ENCODE measurements at regions not wholly inside any gene's neighbourhood (a gene's known extent, or its start where the extent isn't known, plus 50 kb on each side); places are given as distances from the start of the nearest gene placed in this dataset.
A peak's percentile ranks its signal among the peaks of the same experiment; 100 is the strongest.

- peak; percentile 55 to 83 for DNase-seq
Measured at GRCh38 chr5:171580502-171581265, 161.2 kb downstream of the FGF18 start.

- peak in 1 of 2 donors; percentile 12 for DNase-seq
Measured at GRCh38 chr5:171581781-171582180, 162.3 kb downstream of the FGF18 start.

- no peak for DNase-seq
Measured at GRCh38 chr5:171582849-171583248, 163.4 kb downstream of the FGF18 start.

GRCh38 chr5:171585981-171586380, 166.5 kb downstream of the FGF18 start:
- no peak for DNase-seq

- no peak for DNase-seq
Measured at GRCh38 chr5:171586436-171586835, 167.0 kb downstream of the FGF18 start.

- no peak for DNase-seq
Measured at GRCh38 chr5:171588046-171588445, 168.6 kb downstream of the FGF18 start.

- DNase-seq: no peak
Measured at GRCh38 chr5:171588790-171589189, 169.3 kb downstream of the FGF18 start.

GRCh38 chr5:171589461-171589860, 170.0 kb downstream of the FGF18 start:
- DNase-seq: peak in 1 of 2 donors; percentile 20

GRCh38 chr5:171592076-171592475, 172.6 kb downstream of the FGF18 start:
- no peak for DNase-seq

GRCh38 chr5:171592736-171593135, 173.3 kb downstream of the FGF18 start:
- DNase-seq: no peak

GRCh38 chr5:171593401-171593800, 174.0 kb downstream of the FGF18 start:
- no peak for DNase-seq

- peak; percentile 80 to 89 for DNase-seq
Measured at GRCh38 chr5:171593976-171594375, 174.5 kb downstream of the FGF18 start.

GRCh38 chr5:171595401-171595800, 176.0 kb downstream of the FGF18 start:
- peak; percentile 63 to 73 for DNase-seq

- DNase-seq: peak in 1 of 2 donors; percentile 38
Measured at GRCh38 chr5:171595801-171596231, 176.4 kb downstream of the FGF18 start.

- no peak for DNase-seq
Measured at GRCh38 chr5:171596391-171596878, 177.0 kb downstream of the FGF18 start.

GRCh38 chr5:171597946-171598640, 178.6 kb downstream of the FGF18 start:
- no peak for DNase-seq

GRCh38 chr5:171598641-171599152, 179.2 kb downstream of the FGF18 start:
- no peak for DNase-seq

GRCh38 chr5:171599411-171599810, 180.0 kb downstream of the FGF18 start:
- no peak for DNase-seq

GRCh38 chr5:171599957-171600612, 180.6 kb downstream of the FGF18 start:
- no peak for DNase-seq

- DNase-seq: peak; percentile 31 to 34
Measured at GRCh38 chr5:171600741-171601265, 181.4 kb downstream of the FGF18 start.

GRCh38 chr5:171601266-171601881, 181.9 kb downstream of the FGF18 start:
- DNase-seq: peak; percentile 56 to 65

- DNase-seq: no peak
Measured at GRCh38 chr5:171603591-171603990, 182.0 kb upstream of the SMIM23 start.

Data from inflammatory macrophage (primary cell).